ENCODE measurements at regions not wholly inside any gene's neighbourhood (a gene's known extent, or its start where the extent isn't known, plus 50 kb on each side); places are given as distances from the start of the nearest gene placed in this dataset.

GRCh38 chr14:53778263-53778662 lies 178.4 kb downstream of the BMP4 start:
- H2AFZ ChIP-seq (ENCODE audit: low read depth) = no peak overlapping the region
- no peaks in the 10 kb centered on the region for H3K9me3 ChIP-seq
- H3K4me3 ChIP-seq (ENCODE audit: low read depth in 2 of 2, low read length in 1 of 2) = no peak overlapping the region
- CTCF ChIA-PET = no interaction called here
- no peaks in the 10 kb centered on the region for H3K4me1 ChIP-seq (ENCODE audit: control insufficient read depth in 1 of 2, insufficient read depth in 2 of 2, low read depth in 1 of 2, low read length in 1 of 2)
- DNase-seq = no peak
- TF ChIP-seq FOXJ3 (CRISPR knock-in tag; IDR thresholded peaks at IDR 0.05) (no peak), CTCF (IDR thresholded peaks at IDR 0.05) (no peak), REST (IDR thresholded peaks at IDR 0.05; ENCODE audit: low read depth, low read length) (no peak), RXRA (IDR thresholded peaks at IDR 0.05; ENCODE audit: borderline replicate concordance, low read depth) (no peak), ELF1 (IDR thresholded peaks at IDR 0.05) (no peak), NRF1 (IDR thresholded peaks at IDR 0.05; ENCODE audit: low read depth, low read length) (no peak), TEAD4 (IDR thresholded peaks at IDR 0.05; ENCODE audit: borderline replicate concordance, insufficient read depth) (no peak), SIN3A (IDR thresholded peaks at IDR 0.05; ENCODE audit: borderline replicate concordance, low read depth, low read length) (no peak), USF2 (IDR thresholded peaks at IDR 0.05; ENCODE audit: borderline replicate concordance, low read depth, low read length) (no peak), EZH2phosphoT487 (IDR thresholded peaks at IDR 0.05; ENCODE audit: borderline replicate concordance, low read depth) (no peak), FOSL2 (IDR thresholded peaks at IDR 0.05; ENCODE audit: borderline replicate concordance, low read depth) (no peak), IRF3 (IDR thresholded peaks at IDR 0.05; ENCODE audit: low read depth, low read length) (no peak)
- H4K20me1 ChIP-seq (ENCODE audit: insufficient read depth) = no peaks in the 10 kb centered on the region
- no peaks in the 10 kb centered on the region for H3K36me3 ChIP-seq (replicated peaks in 1 of 2; ENCODE audit: control insufficient read depth in 1 of 2, insufficient read depth in 2 of 2, low read length in 1 of 2)
- H3K27me3 ChIP-seq (ENCODE audit: insufficient read depth) = no peaks in the 10 kb centered on the region; the same call in 1 of the 2 replicates
- no peak overlapping the region for H3K4me2 ChIP-seq
- no peaks in the 10 kb centered on the region for H3K9me2 ChIP-seq
- no peak overlapping the region for H3K9ac ChIP-seq
- H3K79me2 ChIP-seq (ENCODE audit: insufficient read depth) = no peaks in the 10 kb centered on the region
- no peaks in the 10 kb centered on the region for H3F3A ChIP-seq (replicated peaks; ENCODE audit: insufficient read depth)
- POLR2A ChIA-PET = no interaction called here
- H3K27ac ChIP-seq (ENCODE audit: low read depth in 2 of 2, low read length in 1 of 2) = no peak overlapping the region
